HG03159 (cell line): ENCODE measurements at regions not wholly inside any gene's neighbourhood (a gene's known extent, or its start where the extent isn't known, plus 50 kb on each side); places are given as distances from the start of the nearest gene placed in this dataset.
"Not testable (repeated sequence)": the region's sequence is repeated elsewhere in the genome, so short reads cannot be mapped to it uniquely, and the experiment has no call there.

ENCODE experiments used
- ATAC-seq: cut with Tn5 transposase; IDR thresholded peaks from one replicate; pipeline ENCODE4 v1.9.1; 2021; ENCODE audit warnings: mild to moderate bottlenecking, moderate library complexity; ENCODE audit not compliant: unreplicated experiment

DNA sequence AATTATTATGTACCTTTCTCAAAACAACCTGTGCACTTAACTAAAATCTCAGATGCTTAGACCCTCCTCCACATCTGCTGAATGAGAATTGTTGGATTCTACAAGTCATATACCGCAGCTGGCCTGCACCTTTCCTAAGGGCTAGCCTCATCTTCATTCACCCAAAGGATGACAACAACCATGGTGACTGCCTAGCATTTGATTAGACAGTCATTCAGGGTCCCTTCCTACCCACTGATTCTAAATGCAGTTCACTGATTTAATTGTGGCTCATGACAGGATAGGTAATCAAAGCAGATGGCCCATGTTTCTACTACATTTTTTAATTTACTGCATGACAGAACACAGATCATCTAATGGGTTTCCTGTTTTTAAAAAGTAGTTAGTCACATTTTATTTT, 551.9 kb upstream of the SLC10A2 start:
- no peak for ATAC-seq

DNA sequence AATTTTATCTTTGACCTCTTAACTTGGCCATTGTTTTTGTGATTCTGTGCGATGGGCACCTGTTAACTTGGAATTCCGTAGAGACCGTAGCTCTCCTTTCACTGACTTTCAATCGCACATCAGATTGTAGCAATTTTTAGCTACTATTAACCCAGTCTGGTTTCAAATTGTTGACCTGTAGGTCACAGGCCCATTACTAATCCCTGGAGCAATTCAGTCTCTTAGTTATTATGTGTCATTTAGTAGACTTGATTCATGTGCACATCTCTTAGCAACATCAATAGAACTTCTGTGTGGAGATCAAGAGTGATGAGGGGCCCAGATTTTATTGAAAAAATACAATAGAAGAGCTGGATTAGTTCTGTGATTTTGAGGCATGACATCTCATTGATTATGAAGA, 549.6 kb upstream of the SLC10A2 start:
- ATAC-seq, result no peak

GRCh38 chr13:103614761-103615160, 548.5 kb upstream of the SLC10A2 start:
- no peak for ATAC-seq

DNA sequence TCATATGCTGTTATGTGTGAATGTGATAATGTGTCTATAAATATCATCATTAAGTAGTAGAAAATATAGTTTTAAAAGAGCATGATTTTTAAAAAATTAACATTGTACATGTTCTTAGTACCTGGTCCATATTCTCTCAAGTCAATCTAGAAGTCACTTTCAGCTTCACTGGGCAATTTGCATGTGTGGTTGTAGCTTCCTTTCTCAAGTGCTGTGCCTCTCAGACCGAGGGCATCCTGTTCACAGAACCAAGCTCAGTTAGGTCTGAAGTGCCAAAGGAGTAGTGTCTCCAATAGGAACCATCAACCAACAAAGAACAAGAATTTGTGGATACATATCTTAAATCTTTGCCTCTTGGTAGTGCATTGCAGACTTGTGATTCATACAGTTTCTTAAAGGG, 541.8 kb upstream of the SLC10A2 start:
- peak; percentile 89 for ATAC-seq

DNA sequence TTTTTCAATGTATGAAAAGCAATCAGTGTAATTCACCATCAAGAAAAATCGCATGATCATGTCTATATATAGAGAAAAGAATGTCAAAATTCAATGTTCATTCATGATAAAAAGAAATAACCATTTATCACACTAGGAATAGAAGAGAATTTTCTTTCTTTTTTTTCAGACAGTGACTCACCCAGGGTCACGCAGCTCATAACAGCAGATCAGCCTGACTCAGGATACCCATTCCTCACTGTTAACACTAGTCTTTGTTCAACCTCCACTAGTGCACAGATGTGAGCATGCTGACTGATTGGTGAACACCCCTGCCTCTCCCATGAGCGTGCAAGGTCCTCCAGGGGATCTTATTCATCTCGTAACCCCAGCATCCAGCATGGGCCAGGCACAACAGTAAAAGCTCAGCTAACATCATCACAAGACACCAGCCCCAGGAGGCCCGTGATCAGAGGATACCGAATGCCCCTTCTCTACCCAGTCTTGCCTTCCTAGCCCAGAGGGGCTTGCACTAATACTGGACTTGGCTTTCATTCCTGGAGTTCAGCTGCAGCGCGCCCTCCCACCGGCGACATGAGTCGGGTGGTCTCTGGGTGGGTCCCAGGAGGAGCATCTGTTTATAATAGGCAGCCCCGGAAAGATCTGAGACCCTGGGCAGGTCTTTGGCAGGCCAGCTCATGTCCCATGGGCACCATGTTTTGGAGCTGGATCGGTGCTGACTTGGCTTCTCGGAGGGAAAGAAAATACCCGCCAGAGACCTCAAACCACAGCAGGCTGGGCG, 539.5 kb upstream of the SLC10A2 start:
- no peak for ATAC-seq

DNA sequence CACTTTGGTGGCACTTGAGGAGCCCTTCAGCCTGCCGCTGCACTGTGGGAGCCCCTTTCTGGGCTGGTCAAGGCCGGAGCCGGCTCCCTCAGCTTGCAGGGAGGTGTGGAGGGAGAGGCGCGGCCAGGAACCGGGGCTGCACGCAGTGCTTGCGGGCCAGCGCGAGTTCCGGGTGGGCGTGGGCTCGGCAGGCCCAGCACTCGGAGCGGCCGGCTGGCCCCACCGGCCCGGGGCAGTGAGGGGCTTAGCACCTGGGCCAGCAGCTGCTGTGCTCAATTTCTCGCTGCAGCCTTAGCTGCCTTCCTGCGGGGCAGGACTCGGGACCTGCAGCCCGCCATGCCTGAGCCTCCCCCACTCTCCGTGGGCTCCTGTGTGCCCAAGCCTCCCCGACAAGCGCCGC, 533.7 kb upstream of the SLC10A2 start:
- ATAC-seq, result not testable (repeated sequence)

DNA sequence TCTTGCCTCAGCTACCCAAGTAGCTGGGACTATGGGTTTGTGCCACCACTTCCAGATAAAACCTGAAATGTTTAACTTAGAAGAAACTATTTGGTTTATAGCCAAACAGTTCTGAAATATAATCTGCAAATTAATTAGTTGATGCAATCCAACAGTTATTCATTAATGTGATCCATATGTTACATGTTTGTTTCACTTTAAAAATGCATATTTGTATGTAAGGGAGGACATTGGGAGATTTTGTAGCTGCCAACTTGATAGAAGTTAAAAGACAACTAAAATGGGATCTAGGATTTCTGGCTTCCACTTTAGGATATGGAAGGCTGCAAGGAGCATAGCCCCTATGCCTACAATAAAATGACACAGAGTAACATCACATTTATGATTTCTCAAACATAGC, 532.5 kb upstream of the SLC10A2 start:
- ATAC-seq, result no peak

- ATAC-seq, result no peak
Measured at GRCh38 chr13:103573446-103573845, 507.2 kb upstream of the SLC10A2 start.

DNA sequence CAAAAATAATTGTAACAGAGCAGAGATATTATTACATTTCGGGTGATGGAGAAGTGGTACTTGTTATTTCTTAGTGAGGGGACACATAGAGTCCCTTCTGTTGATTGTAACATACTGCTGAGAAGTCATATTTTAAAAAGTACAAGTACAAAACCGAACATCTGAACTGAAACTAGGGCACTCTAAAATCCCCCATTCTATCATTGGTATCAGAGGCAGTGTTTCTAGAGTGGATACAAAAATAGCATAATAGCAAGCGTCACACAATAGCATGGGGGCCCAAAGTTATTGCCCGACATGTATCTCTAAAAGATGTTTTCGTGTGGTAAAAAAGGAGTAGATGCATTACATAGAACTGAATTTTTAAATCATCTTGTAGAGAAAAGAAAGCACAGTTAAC, 502.1 kb upstream of the SLC10A2 start:
- no peak for ATAC-seq

- ATAC-seq, result no peak
Measured at GRCh38 chr13:103557878-103558277, 491.7 kb upstream of the SLC10A2 start.

DNA sequence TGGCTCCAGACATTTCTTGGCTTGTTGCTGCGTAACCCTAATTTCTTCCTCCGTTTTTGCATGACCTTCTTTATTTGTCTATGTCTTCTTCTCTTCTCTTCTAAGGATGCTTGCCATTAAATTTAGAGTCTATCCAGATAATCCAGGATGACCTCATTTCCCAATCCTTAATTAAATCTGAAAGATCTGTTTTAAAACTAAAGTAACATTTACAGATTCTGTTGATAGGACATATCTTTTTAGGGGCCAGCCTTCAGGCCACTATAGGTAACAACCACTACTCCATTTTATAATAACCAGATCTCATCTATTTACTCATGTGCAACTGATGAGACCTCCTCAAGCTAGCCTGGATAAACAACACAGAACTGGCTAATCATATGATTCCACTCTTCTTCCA, 490.5 kb upstream of the SLC10A2 start:
- ATAC-seq, result no peak

GRCh38 chr13:103547914-103548313, 481.7 kb upstream of the SLC10A2 start:
- no peak for ATAC-seq

- ATAC-seq, result no peak
Measured at GRCh38 chr13:103546271-103546670, 480.1 kb upstream of the SLC10A2 start.

DNA sequence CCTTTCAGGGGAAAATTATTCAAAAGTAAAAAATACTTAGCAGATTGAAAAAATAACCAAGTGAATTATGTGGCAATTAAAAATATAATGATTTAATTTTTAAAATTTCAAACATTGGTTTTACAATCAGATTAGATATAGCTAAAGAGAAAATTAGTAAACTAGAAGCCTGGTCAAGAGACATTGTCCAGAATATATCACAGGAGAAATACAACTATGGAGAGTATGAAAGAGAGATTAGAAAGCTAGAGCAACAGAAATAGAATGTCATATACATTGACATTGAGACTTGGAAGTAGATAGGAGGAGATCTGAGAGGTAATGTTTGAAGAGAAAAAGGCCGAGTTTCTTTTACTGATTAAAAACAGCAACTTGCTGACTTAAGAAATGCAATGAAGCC, 476.4 kb upstream of the SLC10A2 start:
- no peak for ATAC-seq

DNA sequence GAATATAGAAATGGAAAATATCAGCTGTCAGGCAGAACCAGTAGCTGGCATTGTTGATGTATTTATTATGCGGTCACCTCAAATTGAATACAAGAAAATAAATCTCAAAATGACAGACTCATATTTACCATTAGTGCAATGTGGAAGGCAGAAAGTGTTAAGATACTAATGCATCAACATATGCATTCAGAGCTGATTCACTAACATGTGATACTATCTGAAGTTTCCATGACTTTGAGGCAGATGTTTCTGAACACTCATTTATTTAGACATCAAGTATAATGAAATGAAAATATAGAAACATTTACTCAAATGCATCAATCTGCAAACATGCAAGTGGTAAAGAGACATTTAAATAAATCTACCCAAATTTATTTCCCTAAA, 474.2 kb upstream of the SLC10A2 start:
- no peak for ATAC-seq

GRCh38 chr13:103539721-103540381, 473.6 kb upstream of the SLC10A2 start:
- no peak for ATAC-seq

DNA sequence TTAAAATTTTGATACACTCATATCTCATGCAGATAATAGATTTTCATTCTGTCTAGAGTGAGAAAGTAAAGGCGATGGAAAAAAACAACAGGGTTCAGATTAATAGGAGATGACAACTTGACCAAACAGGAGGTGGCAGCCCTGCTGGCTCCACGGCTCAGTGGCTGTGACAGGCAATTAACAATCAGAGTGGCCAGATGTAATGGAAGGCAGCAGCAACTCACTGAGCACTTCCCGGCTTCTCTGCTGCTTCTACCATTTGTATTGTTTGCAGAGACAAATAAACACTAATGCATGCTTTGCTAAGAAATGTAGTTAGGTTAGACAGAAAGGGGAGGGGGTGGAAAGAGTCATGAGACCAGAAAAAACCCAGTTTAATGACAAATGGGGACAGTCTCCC, 473.0 kb upstream of the SLC10A2 start:
- ATAC-seq, result no peak

DNA sequence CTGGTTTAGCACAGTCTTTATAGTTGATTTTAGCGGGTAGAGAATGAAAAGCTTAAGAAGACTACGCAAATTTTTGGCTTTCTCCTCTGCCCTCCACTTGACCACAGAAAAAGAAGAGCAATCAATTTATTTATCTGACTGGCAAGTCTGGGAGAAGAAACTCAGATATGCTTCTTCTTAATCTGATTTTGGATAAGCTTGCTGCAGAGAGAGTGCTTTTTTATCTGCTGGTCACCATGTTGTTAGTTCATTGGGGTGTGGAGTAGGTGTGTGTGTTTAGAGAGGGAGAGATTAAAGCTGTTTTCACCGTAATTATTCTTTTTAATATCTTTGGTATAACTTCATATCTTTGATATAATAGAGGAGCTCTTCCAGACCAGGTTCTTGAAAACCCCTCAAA, 471.4 kb upstream of the SLC10A2 start:
- no peak for ATAC-seq

DNA sequence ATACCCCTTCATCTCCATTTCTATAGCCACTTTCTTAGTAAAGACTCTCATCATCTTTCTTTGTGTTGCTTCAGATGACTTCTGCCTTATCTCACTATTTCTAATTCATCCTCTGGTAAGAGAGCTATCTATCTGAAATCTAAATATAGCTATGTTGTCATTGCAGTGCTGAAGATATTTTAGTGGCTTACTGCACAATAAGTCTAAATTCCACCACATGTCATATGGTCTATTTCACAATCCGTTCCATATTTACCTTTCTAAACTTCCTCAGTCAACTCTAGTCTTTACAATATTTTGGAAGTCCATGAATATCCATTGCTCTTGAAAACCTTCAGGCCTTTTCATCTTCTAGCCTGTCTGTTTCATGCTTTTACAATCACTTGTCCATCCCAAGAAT, 465.1 kb upstream of the SLC10A2 start:
- no peak for ATAC-seq

- ATAC-seq, result no peak
Measured at GRCh38 chr13:103528437-103528836, 462.2 kb upstream of the SLC10A2 start.

DNA sequence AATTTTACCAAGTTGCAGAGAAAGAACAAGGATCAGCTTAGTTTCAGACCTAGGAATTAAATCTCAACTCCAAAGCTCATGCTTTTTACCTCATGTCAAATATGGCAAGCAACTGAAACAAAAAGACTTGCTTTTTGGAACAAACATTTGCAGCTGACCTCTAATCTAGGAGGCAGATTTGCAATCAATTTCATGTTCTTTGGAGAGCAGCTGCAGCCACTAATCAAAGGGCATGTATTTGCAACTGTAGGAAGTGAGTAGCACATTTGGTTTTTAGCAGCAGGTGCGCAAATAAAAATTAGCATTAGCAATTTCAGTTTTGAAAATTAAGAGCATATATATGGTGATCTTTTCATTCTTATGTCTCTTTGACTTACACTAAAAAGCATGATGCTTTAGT, 459.3 kb upstream of the SLC10A2 start:
- no peak for ATAC-seq

GRCh38 chr13:103523858-103524257, 457.6 kb upstream of the SLC10A2 start:
- ATAC-seq, result no peak

DNA sequence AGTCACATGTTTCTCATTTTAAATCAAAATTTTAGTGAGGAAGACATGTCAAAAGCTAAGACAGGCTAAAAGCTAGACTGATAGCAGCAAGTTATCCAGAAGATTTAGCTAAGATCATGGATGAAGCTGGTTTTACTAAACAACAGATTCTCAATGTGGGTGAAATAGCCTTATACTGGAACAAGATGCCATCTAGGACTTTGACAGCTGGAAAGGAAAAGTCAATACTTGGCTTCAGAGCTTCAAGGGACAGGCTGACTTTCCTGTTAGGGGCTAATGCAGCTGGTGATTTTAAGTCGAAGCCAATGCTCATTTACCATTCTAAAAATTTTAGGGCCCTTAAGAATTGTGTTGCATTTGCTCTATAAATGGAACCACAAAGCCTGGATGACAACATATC, 455.3 kb upstream of the SLC10A2 start:
- no peak for ATAC-seq
